Mesendoderm (in vitro differentiated cells): ENCODE measurements at regions not wholly inside any gene's neighbourhood (a gene's known extent, or its start where the extent isn't known, plus 50 kb on each side); places are given as distances from the start of the nearest gene placed in this dataset.

Source experiments
- DNase-seq: peaks from one replicate; pipeline ENCODE4 v3.0.0; 2013
- H2AK5ac ChIP-seq: 2 replicates; pipeline ENCODE4 v1.6.1; 2013; ENCODE audit warnings: low read length, inconsistent platforms
- H2BK120ac ChIP-seq: 2 replicates; pipeline ENCODE4 v1.6.1; 2013; ENCODE audit warnings: low read depth, mild to moderate bottlenecking, low read length, moderate library complexity, mixed read lengths
- H2BK15ac ChIP-seq: replicated peaks from 2 replicates; pipeline ENCODE4 v1.6.1; 2013; ENCODE audit warnings: low read depth, mild to moderate bottlenecking, moderate library complexity
- H2BK5ac ChIP-seq: 2 replicates; pipeline ENCODE4 v1.6.1; 2013; ENCODE audit warnings: low read length, inconsistent platforms
- H3K18ac ChIP-seq: 2 replicates; pipeline ENCODE4 v1.6.1; 2013; ENCODE audit warnings: mild to moderate bottlenecking, low read length, mixed read lengths
- H3K23ac ChIP-seq: one replicate; pipeline ENCODE4 v1.6.1; 2013; ENCODE audit warnings: low read length
- H3K27ac ChIP-seq: 2 replicates; pipeline ENCODE4 v1.5.1; 2013; ENCODE audit warnings: low read depth, mild to moderate bottlenecking, inconsistent platforms, low read length, moderate library complexity
- H3K27me3 ChIP-seq: 2 replicates; pipeline ENCODE4 v1.6.1; 2013; ENCODE audit warnings: low read length, control low read depth, mild to moderate bottlenecking, inconsistent platforms; ENCODE audit not compliant: insufficient read depth, poor library complexity
- H3K36me3 ChIP-seq: 2 replicates; pipeline ENCODE4 v1.6.1; 2013; ENCODE audit warnings: low read length, inconsistent platforms; ENCODE audit not compliant: control insufficient read depth, insufficient read depth
- H3K4ac ChIP-seq: one replicate; pipeline ENCODE4 v1.6.1; 2013; ENCODE audit warnings: low read depth, mild to moderate bottlenecking, low read length, moderate library complexity
- H3K4me1 ChIP-seq: 2 replicates; pipeline ENCODE4 v1.6.1; 2013; ENCODE audit warnings: low read depth, low read length, inconsistent platforms; ENCODE audit not compliant: control insufficient read depth
- H3K4me2 ChIP-seq: 2 replicates; pipeline ENCODE4 v1.6.1; 2013; ENCODE audit warnings: low read length
- H3K4me3 ChIP-seq: 2 replicates; pipeline ENCODE4 v1.5.1; 2013; ENCODE audit warnings: mild to moderate bottlenecking, low read length
- H3K56ac ChIP-seq: one replicate; pipeline ENCODE4 v1.6.1; 2013; ENCODE audit warnings: low read length
- H3K79me1 ChIP-seq: 2 replicates; pipeline ENCODE4 v1.6.1; 2013; ENCODE audit warnings: low read length, inconsistent platforms
- H3K79me2 ChIP-seq: 2 replicates; pipeline ENCODE4 v1.6.1; 2013; ENCODE audit warnings: mild to moderate bottlenecking, low read length; ENCODE audit not compliant: control insufficient read depth, insufficient read depth
- H3K9ac ChIP-seq: 2 replicates; pipeline ENCODE4 v1.6.1; 2013; ENCODE audit warnings: low read length, inconsistent platforms
- H4K5ac ChIP-seq: one replicate; pipeline ENCODE4 v1.6.1; 2013; ENCODE audit warnings: low read length
- H4K8ac ChIP-seq: one replicate; pipeline ENCODE4 v1.6.1; 2013; ENCODE audit warnings: low read depth, mild to moderate bottlenecking, control low read depth, low read length, moderate library complexity
- WGBS: extraction: QIAGEN DNeasy Blood & Tissue Kit; methylation state at CpG from one replicate; pipeline ENCODE4 v1.1.7; 2013; ENCODE audit warnings: low lambda C conversion rate, missing lambda C conversion rate; ENCODE audit not compliant: insufficient coverage; ENCODE audit errors: extremely low coverage; 5-methylcytosine and 5-hydroxymethylcytosine counted together

DNA sequence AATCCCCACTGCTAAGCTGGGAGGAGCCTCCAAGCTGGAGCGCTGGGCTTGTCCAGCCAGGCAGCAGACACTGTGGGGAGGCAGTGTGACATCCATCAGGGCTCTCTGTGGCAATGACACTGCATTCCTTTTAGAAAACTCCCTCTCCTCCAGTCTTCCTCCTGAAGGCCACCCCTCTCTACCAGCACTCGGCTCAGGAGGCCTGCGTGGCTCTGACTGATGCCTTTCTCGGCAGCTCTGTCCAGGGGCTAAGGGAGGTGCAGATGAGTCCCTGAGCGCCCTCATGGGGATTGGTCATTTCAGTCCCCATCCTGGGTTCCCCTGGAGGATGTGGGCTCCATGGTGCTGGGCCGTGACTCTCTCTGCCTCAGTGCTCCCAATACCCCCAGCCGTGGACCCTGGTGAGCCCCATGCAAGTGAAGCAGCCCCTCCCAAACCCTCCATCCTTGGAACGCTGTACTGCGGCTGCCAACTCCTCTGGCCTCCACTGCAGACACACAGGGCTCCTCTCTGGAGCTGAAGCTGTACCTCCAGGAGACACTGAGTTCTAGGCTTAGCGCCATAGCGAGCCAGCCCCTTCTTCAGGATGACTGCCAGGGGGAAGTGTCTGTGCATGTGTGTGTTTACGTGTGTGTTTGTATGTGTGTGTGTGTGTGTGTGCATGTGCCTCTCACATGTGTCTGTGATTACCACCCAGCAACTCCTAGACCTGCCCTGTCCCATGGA, 209.6 kb downstream of the ERMARD start:
- Histone ChIP-seq H3K36me3 (no peaks in the 10 kb centered on the region), H3K4me3 (no peak overlapping the region), H3K23ac (no peak overlapping the region), H3K27ac (no peak overlapping the region), H4K5ac (no peak overlapping the region), H3K79me1 (no peaks in the 10 kb centered on the region), H2BK120ac (no peak overlapping the region), H3K4ac (no peak overlapping the region), H3K9ac (no peak overlapping the region), H2AK5ac (no peak overlapping the region), H2BK15ac (no peak overlapping the region), H3K4me2 (no peak overlapping the region), H2BK5ac (no peak overlapping the region), H3K79me2 (no peaks in the 10 kb centered on the region), H3K56ac (no peak overlapping the region), H3K18ac (no peak overlapping the region), H4K8ac (no peak overlapping the region), H3K4me1 (no peaks in the 10 kb centered on the region), H3K27me3 (no peaks in the 10 kb centered on the region)
- DNase-seq = peak; percentile 26
- no CpG with 5 or more reads among the region's 12 CpGs for WGBS

DNA sequence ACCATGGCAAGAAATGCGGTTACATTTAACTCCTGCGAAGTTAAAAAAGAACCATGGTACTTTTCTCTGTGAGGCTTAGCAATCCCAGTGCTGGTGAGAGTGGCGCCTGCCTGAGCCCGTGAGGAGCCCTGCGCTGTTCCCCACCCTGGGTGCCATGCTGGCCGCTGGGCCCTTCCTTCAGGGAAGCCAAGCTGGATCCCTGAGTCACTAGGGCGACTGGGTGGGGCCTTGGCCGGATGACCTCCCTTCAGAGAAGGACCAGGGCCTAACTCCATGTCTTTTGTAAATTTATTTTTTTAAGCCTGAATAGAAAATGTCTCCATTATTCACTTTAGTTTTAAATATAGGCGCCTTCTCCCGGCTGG, 209.1 kb downstream of the ERMARD start:
- Histone ChIP-seq H2AK5ac (no peak overlapping the region), H3K56ac (no peak overlapping the region)
- DNase-seq = no peak

DNA sequence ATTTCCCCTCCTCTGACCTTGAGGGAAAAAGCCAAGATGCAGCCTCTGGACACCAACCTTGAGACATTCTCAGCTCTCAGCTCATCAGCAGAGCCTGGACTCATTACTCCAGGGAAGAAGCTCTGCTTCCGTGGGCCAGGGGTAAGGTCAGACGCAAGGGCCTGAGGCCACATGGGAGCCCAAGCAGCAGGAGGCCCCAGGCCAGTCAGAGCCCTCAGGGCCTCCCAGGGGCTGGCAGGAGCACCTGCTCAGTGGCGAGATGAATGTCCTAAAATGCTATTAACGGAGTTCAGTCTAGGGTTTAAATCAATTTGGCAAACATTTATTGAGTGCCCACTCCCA, 208.6 kb downstream of the ERMARD start:
- Histone ChIP-seq H3K23ac (no peak overlapping the region), H3K56ac (no peak overlapping the region), H2BK5ac (no peak overlapping the region), H3K27me3 (no peaks in the 10 kb centered on the region), H3K4ac (no peak overlapping the region), H3K18ac (no peak overlapping the region), H3K9ac (no peak overlapping the region), H4K8ac (no peak overlapping the region), H3K36me3 (no peaks in the 10 kb centered on the region), H3K4me3 (no peak overlapping the region), H3K4me1 (no peaks in the 10 kb centered on the region), H2AK5ac (no peak overlapping the region), H2BK120ac (no peak overlapping the region), H3K79me2 (no peaks in the 10 kb centered on the region), H4K5ac (no peak overlapping the region), H3K4me2 (no peak overlapping the region), H3K27ac (no peak overlapping the region), H2BK15ac (no peak overlapping the region), H3K79me1 (no peaks in the 10 kb centered on the region)
- WGBS = no CpG with 5 or more reads among the region's 4 CpGs
- DNase-seq = no peak

More for the DNA sequence above, 209.1 kb downstream of the ERMARD start:
- no peak overlapping the region for H3K27ac ChIP-seq
- H3K27me3 ChIP-seq = no peaks in the 10 kb centered on the region
- H3K4me2 ChIP-seq = no peak overlapping the region
- no peak overlapping the region for H3K4me3 ChIP-seq
- no peaks in the 10 kb centered on the region for H3K79me2 ChIP-seq
- no peak overlapping the region for H2BK15ac ChIP-seq
- no CpG with 5 or more reads among the region's 10 CpGs for WGBS
- H3K9ac ChIP-seq = no peak overlapping the region
- no peak overlapping the region for H3K18ac ChIP-seq
- H3K36me3 ChIP-seq = no peaks in the 10 kb centered on the region
- H3K79me1 ChIP-seq = no peaks in the 10 kb centered on the region
- no peak overlapping the region for H4K5ac ChIP-seq
- no peak overlapping the region for H3K4ac ChIP-seq
- H4K8ac ChIP-seq = no peak overlapping the region
- H2BK5ac ChIP-seq = no peak overlapping the region
- no peak overlapping the region for H2BK120ac ChIP-seq
- H3K23ac ChIP-seq = no peak overlapping the region
- H3K4me1 ChIP-seq = no peaks in the 10 kb centered on the region

DNA sequence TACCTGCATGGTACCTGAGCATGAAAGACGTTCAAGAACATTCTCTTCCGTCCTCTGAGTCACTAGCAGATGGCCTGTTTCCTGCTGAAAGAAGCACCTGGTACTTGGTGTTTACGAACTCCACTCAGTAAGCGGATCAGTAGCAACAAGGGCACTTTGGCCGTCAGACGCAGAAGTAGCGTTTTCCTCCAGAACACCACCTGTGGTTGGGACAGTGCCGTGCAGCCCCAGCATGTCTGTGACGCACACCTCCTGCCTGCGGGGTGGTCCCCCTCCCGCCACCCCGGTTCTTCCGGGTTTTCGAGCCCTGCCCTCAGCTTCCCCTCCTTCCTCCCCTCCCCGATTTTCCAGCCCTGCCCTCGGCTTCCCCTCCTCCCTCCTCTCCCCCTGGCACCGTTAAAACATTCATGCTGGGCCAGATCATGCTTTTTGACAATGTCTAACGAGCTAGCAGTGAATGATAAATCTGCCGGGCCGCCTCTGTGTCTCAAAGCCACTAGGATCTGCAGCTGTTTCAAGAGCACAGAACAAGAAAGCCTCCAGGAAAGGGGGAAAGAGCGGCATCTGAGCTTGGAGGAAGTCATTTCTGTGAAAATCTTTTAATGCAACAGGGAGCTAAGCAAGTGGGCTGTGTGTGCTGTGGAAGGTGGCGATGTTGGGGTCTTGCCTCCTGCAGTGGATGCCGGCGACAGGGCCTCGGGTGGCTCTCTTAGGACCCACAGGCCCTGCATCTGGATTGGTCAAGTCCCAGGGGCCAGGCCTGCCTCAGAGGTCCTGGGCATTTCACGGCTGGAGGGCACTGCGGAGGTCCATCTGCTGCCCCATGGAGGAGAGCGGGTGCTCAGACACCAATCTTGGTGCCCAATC, 207.9 kb downstream of the ERMARD start:
- Histone ChIP-seq H2BK120ac (no peak overlapping the region), H3K36me3 (no peaks in the 10 kb centered on the region), H3K79me1 (no peaks in the 10 kb centered on the region), H2BK5ac (no peak overlapping the region), H3K9ac (no peak overlapping the region), H3K4me2 (no peak overlapping the region), H3K27ac (no peak overlapping the region), H3K4me3 (no peak overlapping the region), H3K79me2 (no peaks in the 10 kb centered on the region), H4K8ac (no peak overlapping the region), H2AK5ac (no peak overlapping the region), H3K4ac (no peak overlapping the region), H3K56ac (no peak overlapping the region), H4K5ac (no peak overlapping the region), H3K23ac (no peak overlapping the region), H3K18ac (no peak overlapping the region), H3K4me1 (no peaks in the 10 kb centered on the region), H3K27me3 (no peaks in the 10 kb centered on the region), H2BK15ac (no peak overlapping the region)
- no CpG with 5 or more reads among the region's 28 CpGs for WGBS
- no peak for DNase-seq

DNA sequence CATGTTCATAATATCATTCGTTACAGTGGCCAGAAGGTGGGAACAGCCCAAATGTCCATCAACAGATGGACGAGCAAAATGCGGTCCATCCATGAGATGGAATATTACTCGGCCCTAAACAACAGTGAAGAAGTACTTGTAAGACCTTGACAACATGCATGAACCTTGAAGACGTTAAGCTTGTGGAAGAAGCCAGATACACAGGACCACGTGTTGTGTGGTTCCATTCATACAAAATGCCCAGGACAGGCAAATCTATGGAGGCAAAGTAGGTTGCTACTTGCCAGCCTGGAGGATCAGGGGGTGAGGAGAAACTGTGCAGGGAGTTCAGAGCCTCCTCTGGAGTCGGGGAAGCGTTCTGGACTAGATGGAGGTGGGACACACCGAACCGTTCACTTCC, 207.1 kb downstream of the ERMARD start:
- H3K4ac ChIP-seq = no peak overlapping the region
- H3K9ac ChIP-seq = no peak overlapping the region
- no peak for DNase-seq
- H3K4me3 ChIP-seq = no peak overlapping the region
- no peaks in the 10 kb centered on the region for H3K79me1 ChIP-seq
- no peak overlapping the region for H4K8ac ChIP-seq
- H3K4me1 ChIP-seq = no peaks in the 10 kb centered on the region
- H2AK5ac ChIP-seq = no peak overlapping the region
- H3K56ac ChIP-seq = no peak overlapping the region
- no peak overlapping the region for H3K27ac ChIP-seq
- H3K23ac ChIP-seq = no peak overlapping the region
- no peak overlapping the region for H2BK120ac ChIP-seq
- H3K27me3 ChIP-seq = no peaks in the 10 kb centered on the region
- no peaks in the 10 kb centered on the region for H3K79me2 ChIP-seq
- no peak overlapping the region for H2BK15ac ChIP-seq
- H3K18ac ChIP-seq = no peak overlapping the region
- H3K4me2 ChIP-seq = no peak overlapping the region
- WGBS = no CpG with 5 or more reads among the region's 10 CpGs
- no peaks in the 10 kb centered on the region for H3K36me3 ChIP-seq
- no peak overlapping the region for H4K5ac ChIP-seq
- H2BK5ac ChIP-seq = no peak overlapping the region
